GM19467 (cell line): ENCODE measurements at regions not wholly inside any gene's neighbourhood (a gene's known extent, or its start where the extent isn't known, plus 50 kb on each side); places are given as distances from the start of the nearest gene placed in this dataset.

Experiments
- ATAC-seq: cut with Tn5 transposase; IDR thresholded peaks from one replicate; pipeline ENCODE4 v1.9.1; 2021; ENCODE audit warnings: mild to moderate bottlenecking, moderate library complexity; ENCODE audit not compliant: unreplicated experiment

DNA sequence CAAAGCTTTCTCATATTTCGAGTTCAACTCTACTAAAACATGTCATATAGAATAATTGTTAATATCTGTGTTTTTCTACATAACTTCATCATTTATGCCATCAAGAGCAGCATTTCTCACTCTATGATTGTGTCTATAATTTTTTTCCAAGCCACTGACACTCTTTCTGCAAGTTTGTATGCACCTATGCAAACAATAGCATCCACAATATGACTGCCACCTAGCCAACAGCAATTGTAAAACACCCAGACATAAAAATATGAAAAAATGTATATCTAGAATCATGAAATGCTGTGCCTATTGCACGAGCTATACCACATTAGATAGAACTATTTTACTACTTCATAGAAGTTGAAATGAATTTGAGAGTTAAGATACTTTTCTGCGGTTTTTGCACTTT is 286.5 kb upstream of the MARCKS start:
- no peak for ATAC-seq

GRCh38 chr6:113574147-113574546 is 283.0 kb upstream of the MARCKS start:
- ATAC-seq, result no peak

GRCh38 chr6:113576310-113576709 is 280.8 kb upstream of the MARCKS start:
- no peak for ATAC-seq

DNA sequence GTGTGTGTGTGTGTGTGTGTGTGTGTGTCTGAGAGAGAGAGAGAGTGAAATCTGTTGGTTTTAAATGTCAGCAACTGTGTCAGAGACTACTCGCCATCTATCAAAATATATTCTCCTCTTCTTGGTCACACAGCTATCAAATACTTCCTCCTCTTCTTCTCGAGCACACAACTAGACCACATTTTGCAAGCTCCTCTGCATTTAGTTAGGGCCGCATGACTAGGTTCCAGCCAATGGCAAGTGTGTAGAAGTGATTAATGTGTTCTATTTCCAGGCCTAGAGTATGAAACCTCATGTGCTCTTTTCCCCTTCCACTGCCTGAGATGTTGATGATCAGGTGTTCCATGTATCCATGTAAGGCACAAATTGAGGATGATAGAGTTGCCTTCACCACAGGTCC is 278.5 kb upstream of the MARCKS start:
- no peak for ATAC-seq

- no peak for ATAC-seq
These were observed 272.4 kb upstream of the MARCKS start for GRCh38 chr6:113584767-113585166.

- no peak for ATAC-seq
These were observed 271.9 kb upstream of the MARCKS start for GRCh38 chr6:113585246-113585645.

DNA sequence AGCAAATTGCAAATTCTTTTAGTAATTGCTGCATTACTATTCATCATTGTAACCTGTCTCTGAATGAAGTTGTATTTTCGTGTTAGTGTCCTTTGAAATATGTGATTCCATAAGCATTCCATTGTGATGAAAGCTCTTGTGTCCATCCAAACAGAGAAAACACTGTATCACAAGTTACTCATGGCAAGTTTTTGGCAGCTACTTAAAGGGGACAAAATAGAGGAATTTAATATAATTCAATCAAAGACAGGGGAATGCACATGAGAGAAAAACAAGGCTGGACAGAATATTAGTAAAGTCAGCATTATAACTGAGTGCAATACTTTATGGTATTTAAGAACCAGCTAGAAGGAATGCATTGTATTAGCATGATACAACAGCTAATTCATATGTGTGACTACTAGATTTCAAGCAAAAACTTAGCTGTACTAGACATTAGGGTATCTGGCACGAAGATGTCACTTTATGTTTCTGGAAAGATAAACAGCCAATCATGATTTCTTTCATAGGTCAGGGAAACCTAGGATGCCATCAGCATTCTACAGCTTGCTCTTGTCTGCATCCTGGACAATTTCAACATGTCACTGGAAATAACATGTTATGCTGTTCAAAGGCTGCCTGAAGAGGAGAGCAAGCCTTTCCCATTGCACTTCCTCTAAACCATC is 270.6 kb upstream of the MARCKS start:
- ATAC-seq, result no peak

DNA sequence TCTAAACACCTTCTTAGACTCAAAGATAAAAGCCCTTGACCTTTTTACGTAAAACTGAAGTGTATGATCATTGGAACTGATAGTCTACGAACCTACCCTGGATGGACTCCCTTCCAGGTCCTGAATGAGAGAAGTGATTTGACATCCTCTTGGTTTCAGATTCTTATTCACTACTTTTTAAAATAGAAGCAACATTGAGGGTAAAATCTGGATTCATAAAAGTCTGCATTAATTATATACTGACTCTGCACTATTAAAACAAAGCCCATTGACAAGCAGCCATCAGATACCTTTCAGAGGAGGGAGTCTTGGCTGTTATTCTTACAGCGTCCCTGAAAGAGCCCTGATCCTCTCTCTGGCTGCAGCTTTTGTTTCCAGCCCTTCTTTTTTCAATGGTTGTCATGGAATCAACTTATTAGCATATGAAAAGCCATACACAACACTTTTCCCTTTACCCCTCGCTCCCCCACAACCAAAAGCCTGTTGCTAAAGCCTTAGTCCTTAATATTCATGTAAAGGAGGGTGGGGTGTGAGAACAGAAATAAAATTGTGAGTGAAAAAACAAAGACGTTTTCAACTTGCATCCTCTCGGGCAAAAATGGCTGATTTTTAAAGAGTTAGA is 270.0 kb upstream of the MARCKS start:
- ATAC-seq, result no peak

GRCh38 chr6:113588646-113589045 is 268.5 kb upstream of the MARCKS start:
- ATAC-seq, result no peak

GRCh38 chr6:113591896-113592827 is 265.0 kb upstream of the MARCKS start:
- no peak for ATAC-seq

- ATAC-seq, result no peak
These were observed 262.4 kb upstream of the MARCKS start for GRCh38 chr6:113594726-113595125.

- no peak for ATAC-seq
These were observed 261.2 kb upstream of the MARCKS start for GRCh38 chr6:113595911-113596376.

DNA sequence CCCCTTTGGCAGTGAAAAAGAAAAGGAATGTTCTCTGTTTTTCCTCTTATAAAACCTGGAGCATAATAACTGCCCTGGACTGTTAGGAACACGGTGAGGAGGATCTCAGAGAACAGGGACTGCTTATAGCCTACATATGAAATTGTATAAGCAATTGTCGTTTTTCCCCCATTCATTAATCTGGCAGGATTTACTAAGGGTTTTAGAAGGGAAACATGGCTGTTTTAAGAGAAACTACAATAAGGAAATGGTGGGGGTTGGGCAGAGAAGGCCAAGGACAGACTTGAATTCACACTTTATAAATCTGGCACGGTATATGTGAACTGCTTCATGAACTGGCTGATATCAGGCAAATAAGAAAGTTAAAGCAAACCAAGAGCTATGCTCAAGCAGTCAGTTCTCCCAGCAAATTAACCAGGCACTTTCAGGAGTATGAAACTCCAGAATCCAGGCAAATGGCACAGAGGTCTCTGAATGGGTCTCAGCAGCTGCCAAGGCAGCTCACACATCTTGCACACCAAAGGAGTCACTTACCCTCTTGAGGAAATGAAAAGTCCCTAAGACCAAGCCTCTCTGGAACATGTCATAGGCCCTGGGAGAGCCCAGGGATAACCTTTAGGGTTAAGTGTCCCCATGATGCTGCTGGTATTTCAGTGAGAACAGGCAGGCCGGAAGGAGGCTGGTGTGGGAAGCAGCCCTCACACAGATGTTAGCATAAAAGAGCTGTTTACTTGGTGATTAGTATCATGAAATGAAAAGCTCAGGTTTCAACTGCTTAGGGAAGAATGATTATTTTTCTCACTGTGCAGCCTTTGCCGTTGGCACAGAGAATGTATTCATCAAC is 260.5 kb upstream of the MARCKS start:
- ATAC-seq, result no peak

GRCh38 chr6:113597231-113597583 is 259.9 kb upstream of the MARCKS start:
- ATAC-seq, result no peak

DNA sequence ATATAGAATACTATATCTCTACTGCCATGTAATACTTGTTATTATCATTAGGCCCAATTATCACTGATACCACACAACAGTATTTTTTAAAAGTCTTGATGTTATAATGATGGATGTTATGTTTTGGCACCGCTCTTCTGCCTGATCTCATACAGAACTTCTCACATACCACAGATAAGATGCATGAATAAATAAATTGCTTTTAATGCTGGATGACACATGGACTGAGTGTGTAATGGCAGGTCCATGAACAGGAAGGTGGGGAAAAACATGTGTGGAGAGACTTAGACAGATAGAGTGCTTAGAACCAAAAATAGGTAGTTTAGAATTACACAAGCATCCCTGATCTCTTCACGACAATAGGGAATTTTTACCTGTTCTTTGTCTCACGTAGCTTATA is 258.4 kb upstream of the MARCKS start:
- ATAC-seq, result no peak

DNA sequence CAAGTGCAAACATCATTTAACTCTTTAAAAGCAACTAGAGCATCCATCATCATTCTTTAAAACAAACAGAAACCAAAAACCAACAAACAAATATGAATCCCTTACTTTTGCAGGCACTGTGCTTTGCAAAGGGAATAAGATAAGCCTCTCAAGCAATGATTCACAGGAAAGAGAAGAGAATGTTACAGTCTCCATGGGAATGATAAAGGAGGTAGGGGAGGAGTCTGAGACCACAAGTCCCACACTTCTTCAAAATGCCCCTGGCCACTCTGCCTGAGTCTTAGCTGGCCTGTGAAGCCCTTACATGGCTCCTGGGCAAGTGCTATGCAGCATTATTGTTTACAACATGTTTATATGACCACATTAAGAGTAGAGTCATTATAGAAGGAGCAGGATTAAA is 257.7 kb upstream of the MARCKS start:
- no peak for ATAC-seq

GRCh38 chr6:113600551-113601339 is 256.4 kb upstream of the MARCKS start:
- no peak for ATAC-seq

DNA sequence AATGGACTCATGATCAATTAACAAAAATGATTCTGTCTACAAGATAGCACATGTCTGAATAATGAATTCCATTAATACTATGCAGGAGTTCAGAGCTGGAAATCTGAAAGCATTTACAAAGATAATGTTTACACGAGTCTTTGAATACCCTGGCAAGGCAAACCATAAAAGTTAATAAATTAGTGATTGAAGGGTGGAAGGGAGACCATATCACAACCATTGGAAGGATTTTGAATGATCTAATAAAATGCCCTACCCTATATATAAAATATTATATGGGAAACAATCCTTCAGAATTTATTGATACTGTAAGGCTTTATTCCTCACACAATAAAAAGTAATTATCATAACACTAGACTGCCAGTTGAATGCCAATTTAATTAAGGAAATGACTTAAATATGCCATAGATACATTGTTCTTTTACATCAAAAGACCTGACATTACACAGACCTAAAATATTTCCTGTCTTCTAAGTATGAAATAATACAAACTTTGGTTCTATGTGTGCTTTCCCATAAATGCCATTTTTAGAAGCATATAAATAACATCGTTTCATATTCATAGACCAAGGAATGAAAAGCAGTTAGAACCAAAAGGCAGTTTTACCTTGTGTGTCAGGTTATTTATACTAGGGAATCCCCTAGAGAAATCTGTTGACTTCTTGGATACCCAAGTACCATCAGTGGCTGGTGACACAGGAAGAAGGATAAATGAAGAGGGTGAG is 249.2 kb upstream of the MARCKS start:
- ATAC-seq, result no peak

- ATAC-seq, result no peak
These were observed 246.7 kb upstream of the MARCKS start for GRCh38 chr6:113610377-113610988.
